LoVo (cell line): ENCODE measurements at regions not wholly inside any gene's neighbourhood (a gene's known extent, or its start where the extent isn't known, plus 50 kb on each side); places are given as distances from the start of the nearest gene placed in this dataset.
"Not testable (repeated sequence)": the region's sequence is repeated elsewhere in the genome, so short reads cannot be mapped to it uniquely, and the experiment has no call there.

Source experiments
- DNase-seq: peaks from one replicate; pipeline ENCODE4 v3.0.0-alpha.2; 2016; ENCODE audit warnings: low spot score

GRCh38 chrY:7588176-7588575 is 676.6 kb upstream of the AMELY start:
- DNase-seq = not testable (repeated sequence)

DNA sequence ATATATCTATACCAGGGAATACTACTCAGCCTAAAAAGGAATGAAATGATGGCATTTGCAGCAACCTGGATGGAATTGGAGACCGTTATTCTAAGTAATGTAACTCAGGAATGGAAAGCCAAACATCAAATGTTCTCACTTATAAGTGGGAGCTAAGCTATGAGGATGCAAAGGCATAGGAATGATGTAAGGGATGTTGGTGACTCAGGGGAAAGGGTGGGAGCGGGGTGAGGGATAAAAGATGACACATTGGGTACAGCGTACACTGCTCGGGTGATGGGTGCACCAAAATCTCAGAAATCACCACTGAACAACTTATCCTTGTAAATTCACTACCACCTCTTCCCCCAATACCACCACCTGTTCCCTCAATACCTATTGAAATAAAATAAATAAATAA is 651.0 kb upstream of the AMELY start:
- no peak for DNase-seq

DNA sequence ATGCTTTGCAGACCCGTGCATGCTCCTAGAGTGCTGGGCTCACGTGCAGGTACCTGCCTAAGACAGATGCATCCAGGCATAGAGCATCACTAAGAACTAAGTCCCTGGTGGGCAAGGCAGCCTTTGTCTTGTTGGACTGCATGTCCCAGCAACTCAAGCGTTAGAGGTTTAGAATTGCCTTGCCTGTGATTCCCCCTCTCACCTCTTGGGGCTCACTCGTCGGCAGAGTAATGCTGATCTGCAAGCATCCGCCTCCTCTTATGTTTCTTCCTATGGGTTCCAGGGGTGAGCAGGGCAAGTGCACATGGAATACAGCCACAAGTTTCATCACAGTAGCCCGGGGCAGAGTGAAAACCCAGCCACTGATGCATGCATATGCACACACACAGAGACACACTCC is 646.1 kb upstream of the AMELY start:
- no peak for DNase-seq

DNA sequence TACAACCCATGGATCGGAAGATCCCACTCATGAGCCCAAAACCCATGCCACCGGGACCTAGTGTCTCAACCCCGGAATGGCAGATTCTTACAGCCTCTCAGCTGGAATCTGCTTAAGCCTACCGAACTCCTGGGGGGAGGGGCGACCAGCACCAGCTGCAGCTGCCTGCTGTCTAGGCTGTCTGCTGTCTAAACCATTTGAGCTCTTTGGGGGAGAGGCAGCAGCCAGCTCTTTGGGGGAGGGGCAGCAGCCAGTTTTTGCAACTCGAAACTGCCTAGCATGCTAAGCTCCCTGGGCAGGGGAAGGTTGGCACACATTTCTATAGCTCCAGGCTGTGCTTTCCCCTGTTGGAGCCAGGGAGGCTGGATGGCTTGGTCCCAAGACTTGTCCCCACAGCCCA is 643.5 kb upstream of the AMELY start:
- DNase-seq = no peak

DNA sequence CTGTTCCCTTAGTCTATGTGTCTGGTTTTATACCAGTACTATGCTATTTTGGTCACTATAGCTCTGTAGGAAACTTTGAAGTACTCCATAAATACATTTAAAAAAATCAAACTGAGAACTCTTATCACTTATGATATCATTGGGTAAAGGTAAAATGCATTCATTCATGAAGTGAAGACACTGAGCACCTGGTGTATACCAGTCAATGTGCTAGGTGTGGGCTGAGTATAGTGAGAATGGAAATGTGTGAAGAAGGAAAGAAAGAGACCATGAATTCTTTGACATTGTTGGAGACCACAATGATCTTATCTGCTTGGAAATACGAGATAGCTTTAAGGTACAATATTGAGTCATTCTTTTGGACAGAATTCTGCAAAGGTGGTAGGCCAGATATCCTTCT is 633.5 kb upstream of the AMELY start:
- DNase-seq = no peak

GRCh38 chrY:7544172-7544770 is 632.7 kb upstream of the AMELY start:
- no peak for DNase-seq

DNA sequence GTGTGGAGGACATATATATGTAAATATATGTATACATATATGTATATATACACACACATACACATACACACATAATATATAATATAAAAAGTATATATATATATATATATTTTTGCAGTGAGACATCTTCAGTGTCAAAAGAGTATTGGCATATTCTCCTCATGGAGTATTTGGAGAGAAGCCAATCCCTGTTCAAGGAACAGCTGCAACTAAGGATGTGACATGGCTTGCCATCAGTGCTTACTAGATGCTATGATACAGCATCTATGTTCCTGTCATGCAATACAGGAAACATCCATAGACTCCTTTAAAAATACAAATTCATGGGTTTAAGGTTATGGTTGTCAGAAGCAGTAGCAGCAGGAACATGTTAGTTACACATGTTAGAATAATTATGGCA is 632.0 kb upstream of the AMELY start:
- no peak for DNase-seq

DNA sequence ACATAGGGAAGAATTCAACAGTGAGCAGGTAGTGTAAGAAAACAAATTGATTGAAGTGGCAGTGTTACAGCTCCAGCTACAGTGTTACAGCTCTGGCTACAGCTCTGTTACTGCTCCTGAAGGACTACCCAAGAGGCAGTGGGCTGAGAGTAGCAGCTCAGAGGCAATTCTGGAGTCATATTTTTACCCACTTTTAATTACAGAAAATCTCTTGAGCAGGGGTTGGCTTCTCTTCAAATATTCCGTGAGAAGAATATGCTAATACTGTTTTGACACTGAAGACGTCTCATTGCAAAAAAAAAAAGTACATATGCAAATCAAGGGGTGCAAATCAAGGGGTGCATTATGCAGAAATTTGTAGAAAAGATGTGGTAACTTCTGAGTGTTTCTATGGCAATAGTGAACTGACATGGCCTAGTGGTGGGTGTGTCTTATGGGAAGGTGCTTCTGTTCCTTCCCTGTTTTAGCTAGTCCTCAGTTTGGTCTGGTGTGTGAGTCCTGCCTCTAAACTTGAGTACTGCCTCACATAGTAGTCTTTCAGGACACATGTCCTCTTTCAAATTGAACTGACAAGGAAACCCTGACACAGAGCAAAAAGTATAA is 630.8 kb upstream of the AMELY start:
- no peak for DNase-seq

- no peak for DNase-seq
Measured at GRCh38 chrY:7529396-7529795, 617.8 kb upstream of the AMELY start.

DNA sequence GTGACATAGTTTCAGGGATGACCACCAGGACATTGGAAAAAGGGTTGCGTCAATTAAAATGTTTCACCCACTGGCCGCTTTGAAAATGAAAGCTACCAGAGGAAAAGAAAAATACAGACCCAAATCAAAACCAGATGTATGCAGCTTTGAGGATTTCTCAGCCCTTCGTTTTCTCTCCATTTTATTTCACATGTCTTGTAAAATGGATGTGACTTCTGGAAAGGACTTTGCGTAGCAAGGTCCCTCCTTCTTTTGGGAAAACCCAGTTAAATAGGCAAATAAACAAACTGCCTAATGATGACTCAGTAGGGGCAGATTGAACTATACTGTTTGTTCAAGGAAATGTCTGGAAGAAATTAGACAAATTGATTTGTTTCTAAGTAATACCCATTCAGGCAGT is 616.0 kb upstream of the AMELY start:
- DNase-seq = not testable (repeated sequence)

GRCh38 chrY:7518387-7518786 is 606.8 kb upstream of the AMELY start:
- DNase-seq = no peak

GRCh38 chrY:7516268-7516667 is 604.7 kb upstream of the AMELY start:
- DNase-seq = no peak

- DNase-seq = no peak
Measured at GRCh38 chrY:7515812-7516211, 604.3 kb upstream of the AMELY start.

- no peak for DNase-seq
Measured at GRCh38 chrY:7502896-7503295, 591.3 kb upstream of the AMELY start.

- no peak for DNase-seq
Measured at GRCh38 chrY:7501236-7501635, 589.7 kb upstream of the AMELY start.

GRCh38 chrY:7496001-7496400 is 584.4 kb upstream of the AMELY start:
- no peak for DNase-seq

DNA sequence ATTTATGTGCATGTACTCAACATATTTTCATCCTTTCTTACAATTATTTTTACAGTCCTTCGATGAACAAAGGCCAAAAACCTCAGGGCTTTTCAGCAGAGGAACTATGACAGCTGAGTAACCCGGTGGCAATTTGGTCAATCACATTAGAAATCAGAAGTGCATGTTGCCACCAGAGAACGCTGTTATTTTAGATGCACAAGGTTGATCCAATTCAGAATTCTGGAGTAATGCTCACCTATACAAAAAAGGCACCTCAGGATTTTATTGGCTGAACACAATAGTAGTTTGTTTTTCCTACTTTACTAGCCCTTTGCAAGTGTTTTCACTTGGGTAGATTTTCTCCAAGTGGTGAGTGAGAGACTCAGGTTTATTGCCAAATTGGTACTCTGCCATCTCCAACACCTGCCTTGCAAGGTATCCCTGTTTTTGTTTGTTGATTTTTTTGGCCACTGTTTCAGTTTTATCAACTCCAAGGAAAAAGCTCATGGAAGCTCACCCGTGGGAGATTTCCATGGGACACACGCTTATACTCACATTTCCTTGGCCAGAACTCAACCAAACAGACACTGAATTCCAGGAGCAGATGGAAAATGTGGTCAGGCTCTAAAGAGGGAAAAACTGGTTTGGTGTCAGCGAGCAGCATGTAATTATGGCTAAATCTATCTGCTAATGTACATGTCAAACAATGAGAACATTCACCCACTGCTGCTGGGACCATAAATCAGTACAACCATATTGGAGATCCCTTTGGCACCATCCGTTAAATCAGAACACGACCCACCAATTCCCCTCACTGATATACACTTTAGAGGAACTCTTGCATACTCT is 573.1 kb upstream of the AMELY start:
- not testable (repeated sequence) for DNase-seq

- no peak for DNase-seq
Measured at GRCh38 chrY:7471976-7472375, 560.4 kb upstream of the AMELY start.

GRCh38 chrY:7470037-7470436 is 558.5 kb upstream of the AMELY start:
- DNase-seq = no peak

- DNase-seq = no peak
Measured at GRCh38 chrY:7468951-7469745, 557.6 kb upstream of the AMELY start.

DNA sequence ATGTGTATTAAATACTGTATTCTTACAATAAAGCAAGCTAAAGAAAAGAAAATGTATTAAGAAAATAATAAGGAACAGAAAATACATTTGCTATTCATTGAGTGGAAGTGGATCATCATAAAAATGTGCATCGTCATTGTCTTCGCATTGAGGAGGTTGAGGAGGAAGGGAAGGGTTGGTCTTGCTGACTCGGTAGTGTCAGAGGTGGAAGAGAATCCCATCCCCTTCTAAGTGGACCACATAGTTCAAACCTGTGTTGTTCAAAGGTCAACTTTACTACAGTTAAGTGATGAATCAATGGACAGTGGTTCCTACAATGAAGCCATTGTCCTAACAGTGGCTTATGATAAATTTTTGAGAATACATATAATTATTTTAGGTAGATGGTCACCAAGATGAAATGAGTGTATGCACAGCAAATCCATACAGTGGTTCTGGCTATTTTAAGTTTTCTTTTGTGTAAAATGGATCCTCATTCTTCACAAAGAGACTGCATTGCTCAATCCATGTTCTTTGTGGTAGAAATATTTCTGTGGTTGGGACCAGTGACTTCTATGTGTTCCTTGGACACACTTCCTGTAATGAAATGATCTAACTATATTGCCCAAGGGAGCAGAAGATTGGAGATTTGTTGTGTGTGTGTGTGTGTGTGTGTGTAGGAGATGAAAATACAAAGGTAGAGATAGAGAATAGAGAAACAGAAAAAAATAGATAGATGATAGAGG is 556.4 kb upstream of the AMELY start:
- no peak for DNase-seq

DNA sequence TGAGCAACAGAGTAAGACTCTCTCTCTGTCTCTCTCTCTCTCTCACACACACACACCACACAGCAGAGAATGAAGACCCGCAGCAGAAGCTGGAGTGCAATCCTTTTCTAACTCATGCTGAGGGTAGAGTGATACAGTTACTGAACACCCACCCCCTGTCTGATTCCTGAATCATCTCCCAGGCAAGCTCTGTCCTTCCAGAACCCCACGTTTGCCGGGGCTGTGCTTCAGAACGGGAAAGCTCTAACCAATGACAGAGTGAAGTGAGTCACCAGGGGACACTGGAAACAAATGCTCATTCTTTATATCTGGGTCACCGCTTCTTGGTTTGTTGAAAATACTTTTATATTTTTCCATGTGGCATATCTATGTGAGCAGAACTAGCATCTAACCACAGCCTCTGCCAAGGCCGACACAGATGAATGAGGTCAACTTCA is 553.7 kb upstream of the AMELY start:
- DNase-seq = peak; percentile 1
